ENCODE measurements at regions not wholly inside any gene's neighbourhood (a gene's known extent, or its start where the extent isn't known, plus 50 kb on each side); places are given as distances from the start of the nearest gene placed in this dataset.

DNA sequence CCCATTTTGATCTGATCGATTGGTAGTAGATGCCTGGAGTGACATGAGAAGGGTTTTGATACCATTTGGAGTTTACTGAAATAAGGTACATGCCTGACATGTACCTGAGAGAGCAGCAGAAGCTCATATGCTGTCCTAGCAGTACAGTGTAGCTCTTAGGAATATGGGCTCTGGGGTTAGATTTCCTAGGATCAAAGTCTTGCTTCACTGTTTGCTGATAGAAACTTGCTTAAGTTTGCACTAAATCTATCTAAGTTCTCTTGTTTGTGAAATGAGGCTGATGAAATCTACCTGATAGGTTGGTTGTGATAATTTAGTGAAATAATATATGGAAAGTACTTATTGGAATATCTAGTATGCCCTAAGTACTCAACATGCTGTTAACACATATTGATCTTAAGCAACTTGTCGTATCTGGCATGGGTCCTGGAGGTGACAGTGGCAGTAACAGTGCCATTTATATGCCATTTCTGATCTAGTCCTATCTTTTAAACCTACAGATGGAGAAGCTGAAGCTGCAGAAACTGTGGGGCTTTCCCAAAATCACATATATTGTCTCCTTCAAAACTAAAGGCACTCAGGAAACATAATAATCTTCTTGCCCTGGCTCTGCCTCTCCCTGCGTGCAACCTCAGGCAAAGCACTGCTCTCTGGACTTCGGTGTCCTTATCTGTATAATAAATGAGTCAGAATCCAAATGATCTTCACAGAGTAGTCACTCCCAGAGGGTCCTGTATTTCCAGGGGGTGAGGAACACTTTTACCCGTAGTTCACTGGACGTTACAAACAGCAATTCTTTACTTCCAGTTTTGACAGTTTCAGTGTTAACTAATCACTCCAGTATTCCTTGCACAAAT lies 223.6 kb upstream of the SETMAR start:
- no peak for TF ChIP-seq CTCF (IDR thresholded peaks at IDR 0.05)
- no peak for TF ChIP-seq CEBPB (IDR thresholded peaks at IDR 0.05)
- no peak for TF ChIP-seq POLR2A (IDR thresholded peaks at IDR 0.05; ENCODE audit: low read length)
- TF ChIP-seq MYC (IDR thresholded peaks at IDR 0.05; ENCODE audit: borderline replicate concordance, low read length) = no peak
- no peak for TF ChIP-seq MAX (IDR thresholded peaks at IDR 0.05)
- no peak for TF ChIP-seq POLR2AphosphoS2 (conservative IDR thresholded peaks at IDR 0.05; ENCODE audit: low read length)
- TF ChIP-seq, protein P1, sequence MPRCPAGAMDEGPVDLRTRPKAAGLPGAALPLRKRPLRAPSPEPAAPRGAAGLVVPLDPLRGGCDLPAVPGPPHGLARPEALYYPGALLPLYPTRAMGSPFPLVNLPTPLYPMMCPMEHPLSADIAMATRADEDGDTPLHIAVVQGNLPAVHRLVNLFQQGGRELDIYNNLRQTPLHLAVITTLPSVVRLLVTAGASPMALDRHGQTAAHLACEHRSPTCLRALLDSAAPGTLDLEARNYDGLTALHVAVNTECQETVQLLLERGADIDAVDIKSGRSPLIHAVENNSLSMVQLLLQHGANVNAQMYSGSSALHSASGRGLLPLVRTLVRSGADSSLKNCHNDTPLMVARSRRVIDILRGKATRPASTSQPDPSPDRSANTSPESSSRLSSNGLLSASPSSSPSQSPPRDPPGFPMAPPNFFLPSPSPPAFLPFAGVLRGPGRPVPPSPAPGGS (IDR thresholded peaks at IDR 0.05) = no peak
- TF ChIP-seq JUNB (IDR thresholded peaks at IDR 0.05) = no peak
- TF ChIP-seq HOXA7 (CRISPR knock-in tag; IDR thresholded peaks at IDR 0.05) = no peak
- no peak for TF ChIP-seq RCOR1 (IDR thresholded peaks at IDR 0.05; ENCODE audit: low read depth, low read length)
- no peak for TF ChIP-seq RAD21 (conservative IDR thresholded peaks at IDR 0.05 in 1 of 2, IDR thresholded peaks at IDR 0.05 in 1 of 2)
- TF ChIP-seq, protein P2, sequence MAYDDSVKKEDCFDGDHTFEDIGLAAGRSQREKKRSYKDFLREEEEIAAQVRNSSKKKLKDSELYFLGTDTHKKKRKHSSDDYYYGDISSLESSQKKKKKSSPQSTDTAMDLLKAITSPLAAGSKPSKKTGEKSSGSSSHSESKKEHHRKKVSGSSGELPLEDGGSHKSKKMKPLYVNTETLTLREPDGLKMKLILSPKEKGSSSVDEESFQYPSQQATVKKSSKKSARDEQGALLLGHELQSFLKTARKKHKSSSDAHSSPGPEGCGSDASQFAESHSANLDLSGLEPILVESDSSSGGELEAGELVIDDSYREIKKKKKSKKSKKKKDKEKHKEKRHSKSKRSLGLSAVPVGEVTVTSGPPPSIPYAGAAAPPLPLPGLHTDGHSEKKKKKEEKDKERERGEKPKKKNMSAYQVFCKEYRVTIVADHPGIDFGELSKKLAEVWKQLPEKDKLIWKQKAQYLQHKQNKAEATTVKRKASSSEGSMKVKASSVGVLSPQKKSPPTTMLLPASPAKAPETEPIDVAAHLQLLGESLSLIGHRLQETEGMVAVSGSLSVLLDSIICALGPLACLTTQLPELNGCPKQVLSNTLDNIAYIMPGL (CRISPR knock-in tag; IDR thresholded peaks at IDR 0.05; ENCODE audit: borderline replicate concordance) = no peak
- no peak for TF ChIP-seq CHD4 (IDR thresholded peaks at IDR 0.05; ENCODE audit: borderline replicate concordance)
- no peak for TF ChIP-seq ZFP36 (IDR thresholded peaks at IDR 0.05; ENCODE audit: borderline replicate concordance, partially characterized antibody)

Measured in A549 (cell line).